ENCODE measurements at regions not wholly inside any gene's neighbourhood (a gene's known extent, or its start where the extent isn't known, plus 50 kb on each side); places are given as distances from the start of the nearest gene placed in this dataset.

DNA sequence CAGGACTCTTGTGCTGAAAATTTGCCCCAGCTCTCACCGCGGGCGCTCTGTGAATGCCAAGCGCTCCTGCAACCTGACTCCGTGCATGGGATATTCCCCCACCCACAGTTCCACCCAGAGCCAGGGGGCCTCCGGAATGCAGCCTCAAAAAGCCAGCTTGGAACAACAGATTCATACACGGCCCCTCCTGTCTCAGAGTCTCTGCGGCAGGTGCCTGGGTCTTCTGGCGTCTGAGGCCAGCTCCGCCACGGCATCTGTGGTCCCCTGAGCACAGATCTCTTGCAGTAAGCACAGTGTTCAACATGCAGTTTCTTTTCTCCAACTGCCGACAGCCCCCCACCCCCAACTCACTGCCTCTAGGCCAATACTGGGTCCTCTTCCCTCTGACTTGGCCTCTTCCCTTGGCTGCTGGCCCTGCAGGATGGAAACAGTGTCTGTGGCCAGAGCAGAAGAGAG lies 355.7 kb upstream of the IRX2 start:
- TF ChIP-seq, protein P1, sequence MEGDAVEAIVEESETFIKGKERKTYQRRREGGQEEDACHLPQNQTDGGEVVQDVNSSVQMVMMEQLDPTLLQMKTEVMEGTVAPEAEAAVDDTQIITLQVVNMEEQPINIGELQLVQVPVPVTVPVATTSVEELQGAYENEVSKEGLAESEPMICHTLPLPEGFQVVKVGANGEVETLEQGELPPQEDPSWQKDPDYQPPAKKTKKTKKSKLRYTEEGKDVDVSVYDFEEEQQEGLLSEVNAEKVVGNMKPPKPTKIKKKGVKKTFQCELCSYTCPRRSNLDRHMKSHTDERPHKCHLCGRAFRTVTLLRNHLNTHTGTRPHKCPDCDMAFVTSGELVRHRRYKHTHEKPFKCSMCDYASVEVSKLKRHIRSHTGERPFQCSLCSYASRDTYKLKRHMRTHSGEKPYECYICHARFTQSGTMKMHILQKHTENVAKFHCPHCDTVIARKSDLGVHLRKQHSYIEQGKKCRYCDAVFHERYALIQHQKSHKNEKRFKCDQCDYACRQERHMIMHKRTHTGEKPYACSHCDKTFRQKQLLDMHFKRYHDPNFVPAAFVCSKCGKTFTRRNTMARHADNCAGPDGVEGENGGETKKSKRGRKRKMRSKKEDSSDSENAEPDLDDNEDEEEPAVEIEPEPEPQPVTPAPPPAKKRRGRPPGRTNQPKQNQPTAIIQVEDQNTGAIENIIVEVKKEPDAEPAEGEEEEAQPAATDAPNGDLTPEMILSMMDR (IDR thresholded peaks at IDR 0.05): no peak
- no peak for TF ChIP-seq POLR2A (IDR thresholded peaks at IDR 0.05)

Data from lower leg skin (tissue), 3 donors.